Endothelial cell of umbilical vein (primary cell): ENCODE measurements at regions not wholly inside any gene's neighbourhood (a gene's known extent, or its start where the extent isn't known, plus 50 kb on each side); places are given as distances from the start of the nearest gene placed in this dataset.

Experiments
- BruUV-seq: library from RNA; stranded (reverse); fragments of 400-500 nt; replicated peaks from 2 replicates; lab custom pipeline; 2021; lab: Mats Ljungman, UMichigan
- CTCF ChIA-PET: fragments of 300-600, 350-600 bp; sonication (Branson Sonifier 250); formaldehyde crosslinking; loops from one replicate; lab custom pipeline; 2021; ENCODE audit warnings: antibody characterized with exemption, inconsistent platforms; lab: Charles Lee
- POLR2A ChIA-PET: fragments of 300-600, 350-600 bp; sonication (Branson Sonifier 250); formaldehyde crosslinking; loops from one replicate; lab custom pipeline; 2021; ENCODE audit warnings: antibody characterized with exemption, inconsistent platforms; lab: Charles Lee
- DNase-seq: peaks from one replicate; pipeline ENCODE4 v3.0.0-alpha.2; 2011; ENCODE audit warnings: low read depth, low spot score
- FAIRE-seq: peaks from 2 replicates; lab custom pipeline; 2011; peaks lifted over from hg19 to GRCh38; lab: Jason Lieb, UNC
- H2AFZ ChIP-seq: 2 replicates; pipeline ENCODE4 v1.6.0; 2012; ENCODE audit warnings: low read depth, low read length, control low read depth, inconsistent platforms
- H3K27ac ChIP-seq: 2 replicates; pipeline ENCODE4 v1.5.1; 2011; ENCODE audit warnings: low read depth, mild to moderate bottlenecking, control low read depth, low read length, moderate library complexity; ENCODE audit not compliant: insufficient read depth
- H3K27me3 ChIP-seq, 2 experiments: 2 replicates each; pipeline versions ENCODE4 v1.6.0 to v1.6.1; 2011; ENCODE audit warnings: low read length in 2 of 2, mixed read lengths in 1 of 2; ENCODE audit not compliant: control insufficient read depth in 2 of 2, insufficient read depth in 2 of 2
- H3K36me3 ChIP-seq, 2 experiments: 2 replicates in 1 of 2; 3 replicates in 1 of 2; pipeline ENCODE4 v1.5.1; 2011; ENCODE audit warnings: low read length in 2 of 2, mild to moderate bottlenecking in 1 of 2, moderate library complexity in 1 of 2; ENCODE audit not compliant: control insufficient read depth in 2 of 2, insufficient read depth in 2 of 2; ENCODE audit errors: extremely low read depth in 1 of 2
- H3K4me1 ChIP-seq: 3 replicates; pipeline ENCODE4 v1.5.1; 2011; ENCODE audit warnings: mild to moderate bottlenecking, low read length; ENCODE audit not compliant: control insufficient read depth, insufficient read depth; ENCODE audit errors: extremely low read depth
- H3K4me2 ChIP-seq: 2 replicates; pipeline ENCODE4 v1.6.1; 2011; ENCODE audit warnings: low read length, control low read depth, mixed read lengths; ENCODE audit not compliant: insufficient read depth
- H3K4me3 ChIP-seq, 3 experiments: fragments of 200-600 bp in 1 of 3; sonication (generic), shearing (Covaris generic) in 1 of 3; replicated peaks in 1 of 3; 2 replicates each; pipeline ENCODE4 v1.5.1; 2011 to 2016; ENCODE audit warnings: control low read depth in 3 of 3, low read length in 3 of 3, mild to moderate bottlenecking in 2 of 3, inconsistent platforms in 1 of 3, low read depth in 1 of 3, moderate library complexity in 1 of 3; ENCODE audit not compliant: insufficient read depth in 1 of 3
- H3K79me2 ChIP-seq: 2 replicates; pipeline ENCODE4 v1.6.0; 2012; ENCODE audit warnings: low read length, inconsistent platforms; ENCODE audit not compliant: control insufficient read depth, insufficient read depth
- H3K9ac ChIP-seq: replicated peaks from 2 replicates; pipeline ENCODE3; 2011; ENCODE audit warnings: low read length, control low read depth; ENCODE audit not compliant: insufficient read depth; ENCODE audit errors: extremely low read depth
- H3K9me1 ChIP-seq: replicated peaks from 3 replicates; pipeline ENCODE4 v1.6.0; 2011; ENCODE audit warnings: mild to moderate bottlenecking, low read length; ENCODE audit not compliant: control insufficient read depth, insufficient read depth; ENCODE audit errors: extremely low read depth
- H3K9me3 ChIP-seq: replicated peaks from 2 replicates; pipeline ENCODE4 v1.5.1; 2012; ENCODE audit warnings: low read length, inconsistent platforms; ENCODE audit not compliant: control insufficient read depth, insufficient read depth
- H4K20me1 ChIP-seq: replicated peaks from 2 replicates; pipeline ENCODE3; 2011; ENCODE audit warnings: mild to moderate bottlenecking, low read length; ENCODE audit not compliant: control insufficient read depth, insufficient read depth; ENCODE audit errors: extremely low read depth
- EZH2 ChIP-seq: IDR thresholded peaks from 2 replicates; pipeline ENCODE4 v1.6.1; 2012; ENCODE audit warnings: borderline replicate concordance, low read depth, mild to moderate bottlenecking, moderate library complexity, low read length, inconsistent platforms; ENCODE audit not compliant: severe bottlenecking
- FOS ChIP-seq: IDR thresholded peaks from 2 replicates; pipeline ENCODE4 v1.6.1; 2011; ENCODE audit warnings: mild to moderate bottlenecking, low read length, moderate library complexity, borderline replicate concordance; ENCODE audit not compliant: insufficient read depth
- GATA2 ChIP-seq: IDR thresholded peaks from 2 replicates; pipeline ENCODE4 v1.7.0; 2011; ENCODE audit warnings: low read depth, mild to moderate bottlenecking, moderate library complexity, mixed read lengths, low read length; ENCODE audit not compliant: insufficient read length, insufficient read depth
- JUN ChIP-seq: IDR thresholded peaks from 2 replicates; pipeline ENCODE4 v1.6.1; 2011; ENCODE audit warnings: borderline replicate concordance, low read depth; ENCODE audit not compliant: insufficient read length, insufficient read depth
- MYC ChIP-seq: IDR thresholded peaks from one replicate; pipeline ENCODE4 v1.6.1; 2011; ENCODE audit warnings: mild to moderate bottlenecking, low read depth, low read length
- POLR2A ChIP-seq: IDR thresholded peaks from 2 replicates; pipeline ENCODE4 v1.6.1; 2012; ENCODE audit warnings: low read depth, mild to moderate bottlenecking, control low read depth, low read length
- POLR2AphosphoS5 ChIP-seq: IDR thresholded peaks from 2 replicates; pipeline ENCODE4 v1.6.1; 2012; ENCODE audit warnings: low read depth, mild to moderate bottlenecking, control low read depth, low read length, moderate library complexity; ENCODE audit not compliant: insufficient read depth
- dilution Hi-C: fragments of 300-500 bp; cut with MboI; formaldehyde crosslinking; loops from one replicate; pipeline ENCODE4 v1.15.0; 2019; ENCODE audit warnings: low sequenced_read_pairs; ENCODE audit not compliant: extremely low pct_ligation_motif_present
- intact Hi-C: fragments of 100-400 bp; cut with micrococcal nuclease; formaldehyde crosslinking; loops from one replicate; pipeline ENCODE4 v1.10.0; 2022
- TF ChIP-seq, protein P1 (sequence below), 2 donors: IDR thresholded peaks; 1 replicate in 1 of 2; 2 replicates in 1 of 2; pipeline ENCODE4 v1.5.1; 2011; ENCODE audit warnings: low read length in 2 of 2, mild to moderate bottlenecking in 2 of 2, moderate library complexity in 2 of 2, control low read depth in 1 of 2, inconsistent platforms in 1 of 2, low read depth in 1 of 2; ENCODE audit not compliant: insufficient read depth in 1 of 2; ENCODE audit errors: extremely low read depth in 1 of 2
- TF ChIP-seq, protein P2 (sequence below): IDR thresholded peaks from 2 replicates; pipeline ENCODE4 v1.6.1; 2011; ENCODE audit not compliant: insufficient read depth, insufficient read length

DNA sequence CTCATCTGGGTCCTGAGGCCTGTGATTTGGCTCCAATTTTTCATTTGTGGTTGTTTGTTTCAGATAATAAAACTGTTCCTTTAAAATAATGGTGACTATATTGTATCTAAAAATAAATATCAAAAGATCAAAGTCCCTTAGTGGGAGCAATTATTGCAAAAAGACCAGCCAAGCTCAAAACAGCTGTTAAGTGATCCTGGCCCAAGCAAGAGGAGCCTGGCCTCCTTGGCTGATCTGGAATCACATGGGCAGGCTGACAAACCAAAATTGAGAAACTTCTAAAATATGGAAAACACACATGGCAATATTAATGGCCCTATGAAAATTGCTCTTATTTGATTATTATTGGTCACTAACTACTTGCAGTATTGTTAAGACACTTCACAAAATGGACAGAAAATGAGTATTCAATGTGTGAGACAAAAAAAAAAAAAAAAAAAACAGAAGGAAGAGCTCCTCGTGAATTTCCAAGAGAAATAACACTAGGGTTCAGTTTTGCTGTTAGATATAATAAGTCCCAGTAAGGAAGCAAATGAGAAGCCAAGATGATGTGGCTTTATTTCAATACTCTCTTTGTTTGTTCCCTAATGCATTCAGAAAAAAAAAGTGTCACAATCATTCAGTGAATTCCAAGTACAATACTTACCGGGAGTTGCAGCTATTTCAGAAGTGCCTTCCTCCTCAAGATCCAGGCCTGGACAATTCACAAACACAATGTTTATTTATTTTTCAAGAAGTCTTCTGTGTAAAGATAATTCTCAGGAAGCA is 105.1 kb downstream of the SEC16B start:
- no peak overlapping the region for H2AFZ ChIP-seq
- no peaks in the 10 kb centered on the region for H4K20me1 ChIP-seq
- no peak for DNase-seq
- CTCF ChIA-PET = interaction anchor here (0.6 kb wide), 1 partner anchor 244 kb away, joined by 3 read pairs; no protein-coding TSS in a partner anchor
- no peak for FAIRE-seq
- dilution Hi-C loops = no loop called here
- H3K4me2 ChIP-seq = no peak overlapping the region
- H3K4me1 ChIP-seq = no peaks in the 10 kb centered on the region
- no peaks in the 10 kb centered on the region for H3K27me3 ChIP-seq
- TF ChIP-seq EZH2 (no peak), JUN (no peak), POLR2A (no peak), POLR2AphosphoS5 (no peak), GATA2 (no peak), MYC (no peak), FOS (no peak)
- TF ChIP-seq, protein P1, sequence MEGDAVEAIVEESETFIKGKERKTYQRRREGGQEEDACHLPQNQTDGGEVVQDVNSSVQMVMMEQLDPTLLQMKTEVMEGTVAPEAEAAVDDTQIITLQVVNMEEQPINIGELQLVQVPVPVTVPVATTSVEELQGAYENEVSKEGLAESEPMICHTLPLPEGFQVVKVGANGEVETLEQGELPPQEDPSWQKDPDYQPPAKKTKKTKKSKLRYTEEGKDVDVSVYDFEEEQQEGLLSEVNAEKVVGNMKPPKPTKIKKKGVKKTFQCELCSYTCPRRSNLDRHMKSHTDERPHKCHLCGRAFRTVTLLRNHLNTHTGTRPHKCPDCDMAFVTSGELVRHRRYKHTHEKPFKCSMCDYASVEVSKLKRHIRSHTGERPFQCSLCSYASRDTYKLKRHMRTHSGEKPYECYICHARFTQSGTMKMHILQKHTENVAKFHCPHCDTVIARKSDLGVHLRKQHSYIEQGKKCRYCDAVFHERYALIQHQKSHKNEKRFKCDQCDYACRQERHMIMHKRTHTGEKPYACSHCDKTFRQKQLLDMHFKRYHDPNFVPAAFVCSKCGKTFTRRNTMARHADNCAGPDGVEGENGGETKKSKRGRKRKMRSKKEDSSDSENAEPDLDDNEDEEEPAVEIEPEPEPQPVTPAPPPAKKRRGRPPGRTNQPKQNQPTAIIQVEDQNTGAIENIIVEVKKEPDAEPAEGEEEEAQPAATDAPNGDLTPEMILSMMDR (IDR thresholded peaks at IDR 0.05; ENCODE audit: extremely low read depth in 1 of 2, insufficient read depth in 1 of 2, low read depth in 1 of 2, low read length in 2 of 2) = no peak
- TF ChIP-seq, protein P2, sequence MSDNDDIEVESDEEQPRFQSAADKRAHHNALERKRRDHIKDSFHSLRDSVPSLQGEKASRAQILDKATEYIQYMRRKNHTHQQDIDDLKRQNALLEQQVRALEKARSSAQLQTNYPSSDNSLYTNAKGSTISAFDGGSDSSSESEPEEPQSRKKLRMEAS = no peak
- intact Hi-C loops = no loop called here
- no peaks in the 10 kb centered on the region for H3K79me2 ChIP-seq
- H3K9me1 ChIP-seq = no peaks in the 10 kb centered on the region
- H3K9ac ChIP-seq = no peak overlapping the region
- no peak overlapping the region for H3K4me3 ChIP-seq
- no peaks in the 10 kb centered on the region for H3K36me3 ChIP-seq
- no peak overlapping the region for H3K27ac ChIP-seq
- no peaks in the 10 kb centered on the region for H3K9me3 ChIP-seq
- POLR2A ChIA-PET = no interaction called here
- no TSS peak for BruUV-seq
